ENCODE measurements at regions not wholly inside any gene's neighbourhood (a gene's known extent, or its start where the extent isn't known, plus 50 kb on each side); places are given as distances from the start of the nearest gene placed in this dataset.

DNA sequence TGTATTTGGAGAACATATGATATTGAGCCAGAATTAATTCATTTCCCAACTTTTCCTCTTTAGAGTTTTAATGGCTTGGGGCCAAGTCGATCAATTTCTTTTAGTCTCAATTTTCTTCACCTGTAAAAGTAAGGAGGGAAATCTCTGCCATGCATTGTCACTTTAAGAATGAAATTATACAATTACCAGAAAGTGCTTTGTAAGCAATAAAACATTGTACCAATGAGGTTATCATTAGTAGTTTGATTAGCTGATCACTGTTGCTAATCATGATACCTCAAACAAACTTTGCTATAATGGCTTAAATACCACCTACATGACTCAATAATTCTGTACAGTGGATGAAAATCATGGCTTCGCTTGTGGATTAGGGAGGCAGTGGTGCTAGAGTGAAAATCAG is 1525.8 kb upstream of the GOT2 start:
- DNase-seq (no peak), ATAC-seq (no peak)
- Histone ChIP-seq H3K4me1 (no peaks in the 10 kb centered on the region), H3K36me3 (no peaks in the 10 kb centered on the region), H3K27ac (no peak overlapping the region), H3K27me3 (no peaks in the 10 kb centered on the region), H3K9me3 (no peaks in the 10 kb centered on the region), H3K4me3 (no peak overlapping the region)
- TF ChIP-seq, protein P1, sequence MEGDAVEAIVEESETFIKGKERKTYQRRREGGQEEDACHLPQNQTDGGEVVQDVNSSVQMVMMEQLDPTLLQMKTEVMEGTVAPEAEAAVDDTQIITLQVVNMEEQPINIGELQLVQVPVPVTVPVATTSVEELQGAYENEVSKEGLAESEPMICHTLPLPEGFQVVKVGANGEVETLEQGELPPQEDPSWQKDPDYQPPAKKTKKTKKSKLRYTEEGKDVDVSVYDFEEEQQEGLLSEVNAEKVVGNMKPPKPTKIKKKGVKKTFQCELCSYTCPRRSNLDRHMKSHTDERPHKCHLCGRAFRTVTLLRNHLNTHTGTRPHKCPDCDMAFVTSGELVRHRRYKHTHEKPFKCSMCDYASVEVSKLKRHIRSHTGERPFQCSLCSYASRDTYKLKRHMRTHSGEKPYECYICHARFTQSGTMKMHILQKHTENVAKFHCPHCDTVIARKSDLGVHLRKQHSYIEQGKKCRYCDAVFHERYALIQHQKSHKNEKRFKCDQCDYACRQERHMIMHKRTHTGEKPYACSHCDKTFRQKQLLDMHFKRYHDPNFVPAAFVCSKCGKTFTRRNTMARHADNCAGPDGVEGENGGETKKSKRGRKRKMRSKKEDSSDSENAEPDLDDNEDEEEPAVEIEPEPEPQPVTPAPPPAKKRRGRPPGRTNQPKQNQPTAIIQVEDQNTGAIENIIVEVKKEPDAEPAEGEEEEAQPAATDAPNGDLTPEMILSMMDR (IDR thresholded peaks at IDR 0.05 in 4 of 5, conservative IDR thresholded peaks at IDR 0.05 in 1 of 5): no peak
- TF ChIP-seq POLR2A (IDR thresholded peaks at IDR 0.05): no peak
- in situ Hi-C loops (cut with MboI; ENCODE audit: low sequenced_read_pairs in 4 of 4) (no loop called here), intact Hi-C loops (cut with DNase I; ENCODE audit: low total_unique reads) (no loop called here)

DNA sequence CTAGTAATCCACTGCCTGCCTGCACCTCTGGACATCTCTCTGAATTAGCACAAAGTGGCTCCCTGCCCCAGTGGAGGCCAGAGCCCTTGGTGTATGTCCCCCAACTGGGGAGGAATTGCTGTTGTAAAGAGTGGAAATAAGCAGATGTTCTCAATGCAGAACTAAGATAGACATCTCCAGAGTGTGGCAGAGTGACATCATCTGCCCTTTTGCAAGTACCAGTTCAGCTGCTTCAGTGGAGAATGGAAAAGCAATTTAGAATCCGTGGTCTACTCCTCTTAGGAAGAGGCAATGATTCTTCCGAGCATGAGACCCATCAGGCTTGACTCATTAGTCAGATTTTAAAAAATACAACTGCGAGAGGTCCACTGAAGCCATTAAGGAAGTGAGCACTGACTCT is 1512.0 kb upstream of the GOT2 start:
- H3K36me3 ChIP-seq: no peaks in the 10 kb centered on the region
- no peaks in the 10 kb centered on the region for H3K4me1 ChIP-seq
- DNase-seq (no peak), ATAC-seq (no peak)
- intact Hi-C loops (cut with DNase I; ENCODE audit: low total_unique reads): no loop called here
- H3K27me3 ChIP-seq: no peaks in the 10 kb centered on the region
- no peak for TF ChIP-seq POLR2A (IDR thresholded peaks at IDR 0.05)
- TF ChIP-seq, protein P1 (IDR thresholded peaks at IDR 0.05 in 4 of 5, conservative IDR thresholded peaks at IDR 0.05 in 1 of 5): no peak
- H3K9me3 ChIP-seq: no peaks in the 10 kb centered on the region
- no peak overlapping the region for H3K4me3 ChIP-seq
- no peak overlapping the region for H3K27ac ChIP-seq
- in situ Hi-C loops (cut with MboI; ENCODE audit: low sequenced_read_pairs in 4 of 4): no loop called here

DNA sequence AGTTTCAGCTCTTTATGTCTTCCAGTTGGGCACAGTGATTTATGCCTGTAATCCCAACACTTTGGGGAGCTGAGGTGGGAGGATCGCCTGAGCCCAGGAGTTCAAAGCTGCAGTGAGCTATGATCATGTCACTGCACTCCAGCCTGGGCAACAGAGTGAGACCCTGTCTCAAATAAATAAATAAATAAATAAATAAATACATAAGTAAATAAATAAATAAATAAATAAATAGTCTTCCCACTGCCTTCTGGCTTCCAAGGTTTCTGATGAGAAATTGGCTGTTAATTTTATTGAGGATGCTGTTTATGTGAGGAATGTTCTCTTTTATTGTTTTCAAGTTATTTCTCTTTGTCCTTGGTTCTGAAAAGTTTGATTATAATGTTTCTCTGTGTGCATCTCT is 1507.6 kb upstream of the GOT2 start:
- ATAC-seq: no peak
- TF ChIP-seq POLR2A (IDR thresholded peaks at IDR 0.05): no peak
- TF ChIP-seq, protein P1 (IDR thresholded peaks at IDR 0.05 in 4 of 5, conservative IDR thresholded peaks at IDR 0.05 in 1 of 5): no peak
- in situ Hi-C loops (cut with MboI; ENCODE audit: low sequenced_read_pairs in 4 of 4): no loop called here

DNA sequence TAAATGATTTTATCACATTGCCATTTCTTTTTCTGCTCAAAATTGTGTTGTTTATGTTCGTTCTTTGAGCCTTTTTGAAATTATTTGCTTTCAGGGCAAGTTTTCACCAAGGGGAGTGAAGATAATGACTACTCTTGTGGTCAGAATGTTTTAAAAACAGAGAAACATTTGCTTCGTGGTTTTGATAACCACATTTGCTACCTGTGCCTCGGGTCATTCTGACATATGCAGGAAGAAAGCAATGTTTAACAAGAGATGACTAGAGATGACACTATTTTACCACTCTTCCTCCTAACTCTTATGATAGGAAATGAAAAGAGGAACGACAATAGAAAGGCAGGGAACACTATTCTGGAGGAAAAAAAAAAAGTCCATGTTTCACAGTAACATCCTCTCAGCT is 1496.5 kb upstream of the GOT2 start:
- intact Hi-C loops (cut with DNase I; ENCODE audit: low total_unique reads): no loop called here
- DNase-seq (no peak), ATAC-seq (no peak)
- H3K4me3 ChIP-seq: no peak overlapping the region
- no peaks in the 10 kb centered on the region for H3K9me3 ChIP-seq
- no peaks in the 10 kb centered on the region for H3K4me1 ChIP-seq
- in situ Hi-C loops (cut with MboI; ENCODE audit: low sequenced_read_pairs in 4 of 4): no loop called here
- H3K27me3 ChIP-seq: no peaks in the 10 kb centered on the region
- no peak overlapping the region for H3K27ac ChIP-seq
- no peak for TF ChIP-seq POLR2A (IDR thresholded peaks at IDR 0.05)
- TF ChIP-seq, protein P1 (IDR thresholded peaks at IDR 0.05 in 4 of 5, conservative IDR thresholded peaks at IDR 0.05 in 1 of 5): no peak
- H3K36me3 ChIP-seq: no peaks in the 10 kb centered on the region

More for the DNA sequence above, 1507.6 kb upstream of the GOT2 start:
- H3K9me3 ChIP-seq: no peaks in the 10 kb centered on the region
- H3K27ac ChIP-seq: no peak overlapping the region
- no peak overlapping the region for H3K4me3 ChIP-seq
- no peaks in the 10 kb centered on the region for H3K36me3 ChIP-seq
- intact Hi-C loops (cut with DNase I; ENCODE audit: low total_unique reads): no loop called here
- no peak for DNase-seq
- H3K27me3 ChIP-seq: no peaks in the 10 kb centered on the region
- H3K4me1 ChIP-seq: no peaks in the 10 kb centered on the region

DNA sequence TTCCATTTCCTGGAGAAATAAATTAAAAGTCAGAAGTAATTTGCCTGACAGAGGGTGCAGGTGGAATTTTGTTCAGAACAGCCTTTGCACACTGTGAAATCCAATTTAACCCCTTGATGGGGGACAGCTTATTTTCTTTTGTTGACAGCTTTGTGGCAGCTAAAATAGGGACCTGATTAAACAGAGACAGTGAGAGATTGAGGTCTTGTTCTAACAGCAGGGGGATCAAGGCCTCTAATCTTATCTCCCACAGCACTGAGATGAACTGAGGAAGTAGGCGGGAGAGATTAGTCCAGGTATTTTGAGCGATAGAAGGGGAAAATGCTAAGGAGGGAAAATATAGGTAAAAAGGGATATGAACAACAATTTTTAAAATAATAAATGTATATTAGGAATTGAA is 1491.4 kb upstream of the GOT2 start:
- intact Hi-C loops (cut with DNase I; ENCODE audit: low total_unique reads): no loop called here
- H3K36me3 ChIP-seq: no peaks in the 10 kb centered on the region
- no peaks in the 10 kb centered on the region for H3K27me3 ChIP-seq
- no peak overlapping the region for H3K27ac ChIP-seq
- TF ChIP-seq POLR2A (IDR thresholded peaks at IDR 0.05): no peak
- TF ChIP-seq, protein P1 (IDR thresholded peaks at IDR 0.05 in 4 of 5, conservative IDR thresholded peaks at IDR 0.05 in 1 of 5): no peak
- ATAC-seq (no peak), DNase-seq (no peak)
- no peak overlapping the region for H3K4me3 ChIP-seq
- no peaks in the 10 kb centered on the region for H3K9me3 ChIP-seq
- in situ Hi-C loops (cut with MboI; ENCODE audit: low sequenced_read_pairs in 4 of 4): no loop called here
- H3K4me1 ChIP-seq: no peaks in the 10 kb centered on the region
